H9 (cell line): ENCODE measurements at regions not wholly inside any gene's neighbourhood (a gene's known extent, or its start where the extent isn't known, plus 50 kb on each side); places are given as distances from the start of the nearest gene placed in this dataset.

Experiments used
- DNase-seq: peaks from one replicate; pipeline ENCODE4 v3.0.0-alpha.2; 2017
- H2AFZ ChIP-seq: one replicate; pipeline ENCODE4 v1.6.1; 2013; ENCODE audit warnings: mild to moderate bottlenecking, low read length, control low read depth, moderate library complexity
- H2AK5ac ChIP-seq: 2 replicates; pipeline ENCODE4 v1.6.1; 2013; ENCODE audit warnings: low read length, control low read depth, mixed read lengths; ENCODE audit not compliant: insufficient read length
- H2BK120ac ChIP-seq: one replicate; pipeline ENCODE4 v1.6.1; 2013; ENCODE audit warnings: low read depth, mild to moderate bottlenecking, low read length, control low read depth, inconsistent platforms; ENCODE audit not compliant: poor library complexity, severe bottlenecking
- H2BK12ac ChIP-seq: 2 replicates; pipeline ENCODE4 v1.6.1; 2013; ENCODE audit warnings: low read length, control low read depth, mixed read lengths, low read depth; ENCODE audit not compliant: insufficient read length
- H2BK15ac ChIP-seq: 2 replicates; pipeline ENCODE4 v1.6.1; 2013; ENCODE audit warnings: low read depth, low read length, control low read depth
- H2BK20ac ChIP-seq: one replicate; pipeline ENCODE4 v1.6.1; 2013; ENCODE audit warnings: low read depth, mild to moderate bottlenecking, low read length, control low read depth, inconsistent platforms; ENCODE audit not compliant: poor library complexity, severe bottlenecking
- H2BK5ac ChIP-seq: 2 replicates; pipeline ENCODE4 v1.6.1; 2013; ENCODE audit warnings: low read length, control low read depth, mixed read lengths; ENCODE audit not compliant: insufficient read length
- H3K14ac ChIP-seq: 2 replicates; pipeline ENCODE4 v1.6.1; 2013; ENCODE audit warnings: low read length, control low read depth; ENCODE audit not compliant: insufficient read depth
- H3K18ac ChIP-seq: 2 replicates; pipeline ENCODE4 v1.6.1; 2013; ENCODE audit warnings: low read depth, mild to moderate bottlenecking, mixed read lengths, low read length, control low read depth; ENCODE audit not compliant: insufficient read length
- H3K23ac ChIP-seq: 2 replicates; pipeline ENCODE4 v1.6.1; 2013; ENCODE audit warnings: low read length, control low read depth, mixed read lengths, low read depth; ENCODE audit not compliant: insufficient read length
- H3K23me2 ChIP-seq: 2 replicates; pipeline ENCODE4 v1.6.1; 2013; ENCODE audit warnings: low read depth, mild to moderate bottlenecking, mixed read lengths, low read length, control low read depth; ENCODE audit not compliant: insufficient read length, poor library complexity, severe bottlenecking
- H3K27ac ChIP-seq: 2 replicates; pipeline ENCODE4 v1.5.1; 2013; ENCODE audit warnings: low read length, control low read depth, mixed read lengths, low read depth; ENCODE audit not compliant: insufficient read length
- H3K27me3 ChIP-seq: 2 replicates; pipeline ENCODE4 v1.6.1; 2013; ENCODE audit warnings: low read length, control low read depth, inconsistent platforms; ENCODE audit not compliant: insufficient read depth
- H3K4ac ChIP-seq: 2 replicates; pipeline ENCODE4 v1.6.1; 2013; ENCODE audit warnings: low read depth, mild to moderate bottlenecking, control low read depth, inconsistent platforms, low read length, moderate library complexity
- H3K4me1 ChIP-seq: 2 replicates; pipeline ENCODE4 v1.6.1; 2013; ENCODE audit warnings: low read length, control low read depth, inconsistent platforms; ENCODE audit not compliant: insufficient read depth
- H3K4me2 ChIP-seq: 2 replicates; pipeline ENCODE4 v1.6.1; 2013; ENCODE audit warnings: low read length, control low read depth, mixed read lengths; ENCODE audit not compliant: insufficient read length, insufficient read depth
- H3K56ac ChIP-seq: 2 replicates; pipeline ENCODE4 v1.6.1; 2013; ENCODE audit warnings: low read depth, mild to moderate bottlenecking, mixed read lengths, low read length, control low read depth; ENCODE audit not compliant: insufficient read length
- H3K79me1 ChIP-seq: 2 replicates; pipeline ENCODE4 v1.6.1; 2013; ENCODE audit warnings: low read depth, mild to moderate bottlenecking, moderate library complexity, low read length, control low read depth, inconsistent platforms; ENCODE audit not compliant: insufficient read depth, poor library complexity, severe bottlenecking
- H3K79me2 ChIP-seq: 2 replicates; pipeline ENCODE4 v1.6.1; 2013; ENCODE audit warnings: low read length, control low read depth, inconsistent platforms; ENCODE audit not compliant: insufficient read depth
- H3K9ac ChIP-seq: 2 replicates; pipeline ENCODE4 v1.6.1; 2013; ENCODE audit warnings: low read length, control low read depth, mixed read lengths; ENCODE audit not compliant: insufficient read length; ENCODE audit errors: extremely low read depth
- H3K9me3 ChIP-seq: one replicate; pipeline ENCODE4 v1.6.1; 2013; ENCODE audit warnings: low read depth, low read length, inconsistent platforms; ENCODE audit not compliant: control insufficient read depth
- H3T11ph ChIP-seq: one replicate; pipeline ENCODE4 v1.6.1; 2013; ENCODE audit warnings: mild to moderate bottlenecking, low read length, control low read depth, inconsistent platforms
- H4K20me1 ChIP-seq: one replicate; pipeline ENCODE4 v1.6.1; 2013; ENCODE audit not compliant: control insufficient read depth, insufficient read length, insufficient read depth
- H4K5ac ChIP-seq: 2 replicates; pipeline ENCODE4 v1.6.1; 2013; ENCODE audit warnings: low read depth, mild to moderate bottlenecking, mixed read lengths, low read length, control low read depth; ENCODE audit not compliant: insufficient read length
- H4K8ac ChIP-seq: replicated peaks from 2 replicates; pipeline ENCODE4 v1.6.1; 2013; ENCODE audit warnings: low read length, control low read depth, mixed read lengths, low read depth; ENCODE audit not compliant: insufficient read length
- H4K91ac ChIP-seq: 2 replicates; pipeline ENCODE4 v1.6.1; 2013; ENCODE audit warnings: low read depth, mild to moderate bottlenecking, moderate library complexity, mixed read lengths, low read length, control low read depth; ENCODE audit not compliant: insufficient read length
- H3K27ac Mint-ChIP-seq, 3 experiments: 2 replicates in 2 of 3; 3 replicates in 1 of 3; pipeline ENCODE4 v1.8.0; 2020 to 2021; ENCODE audit warnings: mixed read lengths in 3 of 3, mild to moderate bottlenecking in 1 of 3, moderate library complexity in 1 of 3
- H3K27me3 Mint-ChIP-seq: 2 replicates; pipeline ENCODE4 v1.8.0; 2021; ENCODE audit warnings: low read depth, mild to moderate bottlenecking, moderate library complexity, mixed read lengths
- H3K36me3 Mint-ChIP-seq, 3 experiments: 2 replicates in 2 of 3; 3 replicates in 1 of 3; pipeline ENCODE4 v1.8.0; 2020 to 2021; ENCODE audit warnings: low read depth in 3 of 3, mixed read lengths in 3 of 3; ENCODE audit not compliant: insufficient read depth in 1 of 3
- H3K4me1 Mint-ChIP-seq, 2 experiments: 2 replicates each; pipeline ENCODE4 v1.8.0; 2020; ENCODE audit warnings: mixed read lengths in 2 of 2
- H3K4me3 Mint-ChIP-seq, 2 experiments: 2 replicates in 1 of 2; 3 replicates in 1 of 2; pipeline ENCODE4 v1.8.0; 2020 to 2021; ENCODE audit warnings: mild to moderate bottlenecking in 2 of 2, mixed read lengths in 2 of 2, moderate library complexity in 1 of 2
- H3K9me3 Mint-ChIP-seq, 2 experiments: 2 replicates in 1 of 2; 3 replicates in 1 of 2; pipeline ENCODE4 v1.8.0; 2020; ENCODE audit warnings: mild to moderate bottlenecking in 2 of 2, mixed read lengths in 2 of 2, moderate library complexity in 1 of 2
- WGBS: extraction: QIAGEN DNeasy Blood & Tissue Kit; methylation state at CpG from one replicate; pipeline ENCODE4 v1.1.7; 2013; ENCODE audit warnings: missing lambda C conversion rate, low lambda C conversion rate, mixed read lengths; ENCODE audit not compliant: insufficient read length; ENCODE audit errors: extremely low coverage; 5-methylcytosine and 5-hydroxymethylcytosine counted together
- TF ChIP-seq, protein P1 (sequence below): fragments of 200-600 bp; sonication (generic); conservative IDR thresholded peaks from 3 replicates; pipeline ENCODE4 v1.8.0; 2021; ENCODE audit warnings: antibody characterized with exemption, mild to moderate bottlenecking

DNA sequence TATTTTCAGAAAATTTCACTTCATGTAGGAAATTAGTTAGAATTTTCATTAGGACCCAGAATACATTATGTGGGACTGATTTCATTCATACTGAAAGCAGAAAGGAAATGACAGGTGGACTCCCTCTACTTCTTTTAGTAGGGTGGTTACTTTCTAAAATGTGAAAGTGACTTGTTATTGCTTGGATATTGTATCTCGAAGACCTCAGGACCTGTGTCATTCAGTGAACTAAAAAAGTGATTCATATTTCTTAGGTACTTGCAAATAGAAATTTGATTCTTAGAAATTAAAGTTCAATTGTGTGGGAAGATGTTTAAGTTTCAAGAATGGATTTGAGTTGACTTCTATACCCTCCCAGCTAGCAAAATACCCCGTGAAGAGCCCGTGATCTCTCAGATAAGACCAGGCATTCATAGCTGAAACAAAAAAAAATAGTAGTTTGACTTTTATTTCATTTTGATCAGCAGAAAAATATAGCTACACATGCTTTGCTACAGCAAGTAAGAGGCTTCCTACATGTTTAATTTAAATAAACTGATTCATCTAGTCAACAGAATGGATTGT is 1037.1 kb downstream of the GATA3 start:
- H3K4me2 ChIP-seq: no peak overlapping the region
- H3K27me3 ChIP-seq: peaks cover 20% of the 10 kb centered on the region
- DNase-seq: no peak

More for the DNA sequence above, 1037.1 kb downstream of the GATA3 start:
- no peaks in the 10 kb centered on the region for H3K4me1 Mint-ChIP-seq
- Histone ChIP-seq H3K27ac (no peak overlapping the region), H3K9ac (no peak overlapping the region), H4K8ac (no peak overlapping the region), H2BK20ac (no peak overlapping the region), H4K20me1 (no peaks in the 10 kb centered on the region), H3K23ac (no peak overlapping the region), H3K79me1 (no peaks in the 10 kb centered on the region), H3K79me2 (no peaks in the 10 kb centered on the region), H3K14ac (no peak overlapping the region), H4K5ac (no peak overlapping the region), H2BK5ac (no peak overlapping the region), H3K4ac (no peak overlapping the region), H2AFZ (no peak overlapping the region), H3T11ph (no peak overlapping the region), H2AK5ac (no peak overlapping the region), H3K4me1 (no peaks in the 10 kb centered on the region), H4K91ac (no peak overlapping the region), H2BK15ac (no peak overlapping the region), H3K18ac (no peak overlapping the region), H3K9me3 (no peaks in the 10 kb centered on the region), H2BK120ac (no peak overlapping the region), H3K23me2 (no peaks in the 10 kb centered on the region), H2BK12ac (no peak overlapping the region), H3K56ac (no peak overlapping the region)
- peaks cover 1 to 5% of the 10 kb centered on the region in 2 experiments; a peak in 2 of 5 replicates for H3K9me3 Mint-ChIP-seq
- WGBS: no CpG with 5 or more reads among the region's 3 CpGs
- peaks cover 54% of the 10 kb centered on the region for H3K27me3 Mint-ChIP-seq
- TF ChIP-seq, protein P1, sequence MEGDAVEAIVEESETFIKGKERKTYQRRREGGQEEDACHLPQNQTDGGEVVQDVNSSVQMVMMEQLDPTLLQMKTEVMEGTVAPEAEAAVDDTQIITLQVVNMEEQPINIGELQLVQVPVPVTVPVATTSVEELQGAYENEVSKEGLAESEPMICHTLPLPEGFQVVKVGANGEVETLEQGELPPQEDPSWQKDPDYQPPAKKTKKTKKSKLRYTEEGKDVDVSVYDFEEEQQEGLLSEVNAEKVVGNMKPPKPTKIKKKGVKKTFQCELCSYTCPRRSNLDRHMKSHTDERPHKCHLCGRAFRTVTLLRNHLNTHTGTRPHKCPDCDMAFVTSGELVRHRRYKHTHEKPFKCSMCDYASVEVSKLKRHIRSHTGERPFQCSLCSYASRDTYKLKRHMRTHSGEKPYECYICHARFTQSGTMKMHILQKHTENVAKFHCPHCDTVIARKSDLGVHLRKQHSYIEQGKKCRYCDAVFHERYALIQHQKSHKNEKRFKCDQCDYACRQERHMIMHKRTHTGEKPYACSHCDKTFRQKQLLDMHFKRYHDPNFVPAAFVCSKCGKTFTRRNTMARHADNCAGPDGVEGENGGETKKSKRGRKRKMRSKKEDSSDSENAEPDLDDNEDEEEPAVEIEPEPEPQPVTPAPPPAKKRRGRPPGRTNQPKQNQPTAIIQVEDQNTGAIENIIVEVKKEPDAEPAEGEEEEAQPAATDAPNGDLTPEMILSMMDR: no peak
- H3K36me3 Mint-ChIP-seq: no peaks in the 10 kb centered on the region
- no peak overlapping the region for H3K4me3 Mint-ChIP-seq
- no peak overlapping the region for H3K27ac Mint-ChIP-seq
